ENCODE measurements at regions not wholly inside any gene's neighbourhood (a gene's known extent, or its start where the extent isn't known, plus 50 kb on each side); places are given as distances from the start of the nearest gene placed in this dataset.

DNA sequence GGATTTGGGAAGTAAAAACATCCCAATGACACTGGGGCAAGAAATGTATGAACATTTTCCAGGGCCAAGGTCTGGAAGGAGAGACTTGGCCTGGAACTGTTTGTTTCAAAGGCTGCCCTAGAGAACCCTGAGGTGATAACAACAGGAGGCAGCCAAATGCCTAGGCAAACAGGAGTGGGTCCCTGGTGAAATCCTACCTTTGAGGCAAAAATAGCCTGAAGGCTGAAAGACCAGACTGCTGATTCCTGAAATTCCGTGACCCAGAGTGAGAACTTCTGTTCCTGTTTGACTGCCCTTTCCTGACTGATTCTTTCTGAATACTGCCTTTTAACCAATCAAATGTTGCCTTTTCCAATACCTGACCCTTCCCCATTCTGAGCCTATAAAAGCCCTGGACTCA is 196.4 kb downstream of the NSUN3 start:
- Histone ChIP-seq H3K9me3 (ENCODE audit: control insufficient read depth in 4 of 4, insufficient read depth in 3 of 4, low read length in 3 of 4) (peaks cover 0 to 2% (median 0%) of the 10 kb centered on the region in 4 donors), H3K36me3 (ENCODE audit: control insufficient read depth in 4 of 4, insufficient read depth in 4 of 4, low read length in 4 of 4) (no peaks in the 10 kb centered on the region), H3K27ac (ENCODE audit: low read depth in 1 of 2, low read length in 1 of 2) (no peak overlapping the region), H3K9ac (ENCODE audit: insufficient read depth in 1 of 2, low read length in 2 of 2) (no peak overlapping the region), H3K4me1 (ENCODE audit: control insufficient read depth in 5 of 5, insufficient read depth in 5 of 5, low read length in 5 of 5) (peaks cover 0 to 5% (median 0%) of the 10 kb centered on the region in 5 donors), H3K4me3 (no peak overlapping the region), H3K27me3 (ENCODE audit: control insufficient read depth in 3 of 3, insufficient read depth in 3 of 3, low read length in 2 of 3) (no peaks in the 10 kb centered on the region)
- TF ChIP-seq, protein P1, sequence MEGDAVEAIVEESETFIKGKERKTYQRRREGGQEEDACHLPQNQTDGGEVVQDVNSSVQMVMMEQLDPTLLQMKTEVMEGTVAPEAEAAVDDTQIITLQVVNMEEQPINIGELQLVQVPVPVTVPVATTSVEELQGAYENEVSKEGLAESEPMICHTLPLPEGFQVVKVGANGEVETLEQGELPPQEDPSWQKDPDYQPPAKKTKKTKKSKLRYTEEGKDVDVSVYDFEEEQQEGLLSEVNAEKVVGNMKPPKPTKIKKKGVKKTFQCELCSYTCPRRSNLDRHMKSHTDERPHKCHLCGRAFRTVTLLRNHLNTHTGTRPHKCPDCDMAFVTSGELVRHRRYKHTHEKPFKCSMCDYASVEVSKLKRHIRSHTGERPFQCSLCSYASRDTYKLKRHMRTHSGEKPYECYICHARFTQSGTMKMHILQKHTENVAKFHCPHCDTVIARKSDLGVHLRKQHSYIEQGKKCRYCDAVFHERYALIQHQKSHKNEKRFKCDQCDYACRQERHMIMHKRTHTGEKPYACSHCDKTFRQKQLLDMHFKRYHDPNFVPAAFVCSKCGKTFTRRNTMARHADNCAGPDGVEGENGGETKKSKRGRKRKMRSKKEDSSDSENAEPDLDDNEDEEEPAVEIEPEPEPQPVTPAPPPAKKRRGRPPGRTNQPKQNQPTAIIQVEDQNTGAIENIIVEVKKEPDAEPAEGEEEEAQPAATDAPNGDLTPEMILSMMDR (IDR thresholded peaks at IDR 0.05; ENCODE audit: control extremely low read depth, extremely low read depth) = no peak
- no peak for ATAC-seq (ENCODE audit: insufficient read depth, low FRiP score)
- DNase-seq = no peak
- 86 to 100% methylated on average over 1 of the region's 1 CpG for WGBS, 2 donors

DNA sequence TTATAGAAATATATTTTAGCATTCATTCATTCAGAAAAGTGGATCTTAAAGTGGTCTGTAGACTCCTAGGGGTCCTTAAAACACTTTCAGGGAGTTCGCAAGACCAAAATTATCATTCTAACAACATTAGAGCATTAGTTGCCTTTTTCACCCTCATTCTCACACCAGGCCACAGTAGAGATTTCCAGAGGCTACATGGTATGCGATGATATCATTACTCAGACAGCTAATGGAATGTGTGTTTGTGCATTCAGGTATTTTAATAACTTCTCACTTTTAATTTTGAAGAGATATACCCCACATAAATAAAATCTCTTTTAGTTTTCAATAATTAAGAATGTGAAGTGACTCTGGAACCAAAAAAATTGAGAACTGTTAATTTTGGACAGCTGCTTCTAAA is 206.9 kb downstream of the NSUN3 start:
- no peaks in the 10 kb centered on the region for H3K36me3 ChIP-seq (ENCODE audit: control insufficient read depth in 4 of 4, insufficient read depth in 4 of 4, low read length in 4 of 4)
- 89 to 90% methylated on average over 2 of the region's 2 CpGs for WGBS, 2 donors
- ATAC-seq (ENCODE audit: insufficient read depth, low FRiP score) (no peak), DNase-seq (no peak)
- H3K9ac ChIP-seq (ENCODE audit: insufficient read depth in 1 of 2, low read length in 2 of 2) = no peak overlapping the region
- no peaks in the 10 kb centered on the region for H3K27me3 ChIP-seq (ENCODE audit: control insufficient read depth in 3 of 3, insufficient read depth in 3 of 3, low read length in 2 of 3)
- H3K4me3 ChIP-seq = no peak overlapping the region
- no peaks in the 10 kb centered on the region for H3K9me3 ChIP-seq (ENCODE audit: control insufficient read depth in 4 of 4, insufficient read depth in 3 of 4, low read length in 3 of 4)
- H3K4me1 ChIP-seq (ENCODE audit: control insufficient read depth in 5 of 5, insufficient read depth in 5 of 5, low read length in 5 of 5) = no peaks in the 10 kb centered on the region
- no peak overlapping the region for H3K27ac ChIP-seq (ENCODE audit: low read depth in 1 of 2, low read length in 1 of 2)
- TF ChIP-seq, protein P1 (IDR thresholded peaks at IDR 0.05; ENCODE audit: control extremely low read depth, extremely low read depth) = no peak

DNA sequence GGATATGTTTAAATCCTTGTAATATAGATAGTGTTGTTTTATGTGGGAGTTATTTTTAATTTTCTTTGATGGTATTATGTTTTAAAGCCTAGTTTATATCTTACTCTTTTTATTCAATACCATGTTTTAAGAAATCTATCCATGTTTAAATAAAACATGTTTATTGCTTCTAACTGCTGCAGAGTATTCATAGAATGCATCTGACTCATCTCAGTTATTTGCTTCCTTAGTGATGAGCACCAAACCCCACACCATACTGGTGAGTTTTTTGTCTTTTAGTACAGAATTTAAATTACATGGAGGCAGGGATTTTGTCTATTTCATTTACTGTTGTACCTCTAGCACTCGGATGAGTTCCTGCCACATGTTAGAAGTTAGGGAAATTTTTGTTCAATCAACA is 209.2 kb downstream of the NSUN3 start:
- Histone ChIP-seq H3K27ac (ENCODE audit: low read depth in 1 of 2, low read length in 1 of 2) (no peak overlapping the region), H3K9ac (ENCODE audit: insufficient read depth in 1 of 2, low read length in 2 of 2) (no peak overlapping the region), H3K9me3 (ENCODE audit: control insufficient read depth in 4 of 4, insufficient read depth in 3 of 4, low read length in 3 of 4) (no peaks in the 10 kb centered on the region), H3K36me3 (ENCODE audit: control insufficient read depth in 4 of 4, insufficient read depth in 4 of 4, low read length in 4 of 4) (no peaks in the 10 kb centered on the region), H3K27me3 (ENCODE audit: control insufficient read depth in 3 of 3, insufficient read depth in 3 of 3, low read length in 2 of 3) (no peaks in the 10 kb centered on the region), H3K4me1 (ENCODE audit: control insufficient read depth in 5 of 5, insufficient read depth in 5 of 5, low read length in 5 of 5) (no peaks in the 10 kb centered on the region), H3K4me3 (no peak overlapping the region)
- ATAC-seq (ENCODE audit: insufficient read depth, low FRiP score) = no peak
- TF ChIP-seq, protein P1 (IDR thresholded peaks at IDR 0.05; ENCODE audit: control extremely low read depth, extremely low read depth) = no peak
- WGBS, 2 donors = 91 to 93% methylated on average over 1 of the region's 1 CpG
- no peak for DNase-seq

DNA sequence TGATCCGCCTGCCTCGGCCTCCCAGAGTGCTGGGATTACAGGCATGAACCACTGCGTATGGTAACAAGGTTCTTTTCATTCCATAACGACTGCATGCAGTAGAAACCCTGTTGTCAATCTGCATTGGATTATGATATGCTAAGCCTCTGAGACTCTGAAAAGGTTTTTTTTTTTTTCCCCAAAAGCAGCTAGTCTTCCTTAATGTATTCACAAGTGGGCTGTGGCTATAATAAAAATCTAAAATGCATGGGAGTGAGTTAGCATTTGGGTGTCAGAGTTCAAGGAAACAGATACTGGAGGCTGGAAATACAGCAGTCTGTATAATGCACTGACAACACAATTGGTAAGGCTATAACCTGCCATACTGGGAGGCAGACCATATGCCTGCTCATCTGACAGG is 218.1 kb downstream of the NSUN3 start:
- no peak overlapping the region for H3K9ac ChIP-seq (ENCODE audit: insufficient read depth in 1 of 2, low read length in 2 of 2)
- TF ChIP-seq, protein P1 (IDR thresholded peaks at IDR 0.05; ENCODE audit: control extremely low read depth, extremely low read depth) = no peak
- 92 to 95% methylated on average over 4 of the region's 4 CpGs for WGBS, 2 donors
- no peaks in the 10 kb centered on the region for H3K9me3 ChIP-seq (ENCODE audit: control insufficient read depth in 4 of 4, insufficient read depth in 3 of 4, low read length in 3 of 4)
- no peak for ATAC-seq (ENCODE audit: insufficient read depth, low FRiP score)
- H3K4me1 ChIP-seq (ENCODE audit: control insufficient read depth in 5 of 5, insufficient read depth in 5 of 5, low read length in 5 of 5) = no peaks in the 10 kb centered on the region
- no peaks in the 10 kb centered on the region for H3K36me3 ChIP-seq (ENCODE audit: control insufficient read depth in 4 of 4, insufficient read depth in 4 of 4, low read length in 4 of 4)
- no peaks in the 10 kb centered on the region for H3K27me3 ChIP-seq (ENCODE audit: control insufficient read depth in 3 of 3, insufficient read depth in 3 of 3, low read length in 2 of 3)
- no peak for DNase-seq
- no peak overlapping the region for H3K27ac ChIP-seq (ENCODE audit: low read depth in 1 of 2, low read length in 1 of 2)
- H3K4me3 ChIP-seq = no peak overlapping the region
